ENCODE measurements at regions not wholly inside any gene's neighbourhood (a gene's known extent, or its start where the extent isn't known, plus 50 kb on each side); places are given as distances from the start of the nearest gene placed in this dataset.

GRCh38 chr1:68819190-68819829, 322.4 kb upstream of the DEPDC1 start:
- H3K9me3 Mint-ChIP-seq, result peaks cover 6% of the 10 kb centered on the region
- H3K27ac Mint-ChIP-seq, result no peak overlapping the region
- H3K36me3 Mint-ChIP-seq, result no peaks in the 10 kb centered on the region
- H3K4me3 Mint-ChIP-seq, result no peak overlapping the region
- no peaks in the 10 kb centered on the region for H3K27me3 Mint-ChIP-seq (ENCODE audit: low read depth)
- no peak for TF ChIP-seq CTCF (IDR thresholded peaks at IDR 0.05; ENCODE audit: unreplicated experiment)
- H3K4me1 Mint-ChIP-seq, result peaks cover 9% of the 10 kb centered on the region
- DNase-seq (ENCODE audit: low spot score in 2 of 2, unreplicated experiment in 2 of 2), result no peak

- no peak overlapping the region for H3K4me3 Mint-ChIP-seq
- no peaks in the 10 kb centered on the region for H3K27me3 Mint-ChIP-seq (ENCODE audit: low read depth)
- no peak overlapping the region for H3K27ac Mint-ChIP-seq
- H3K9me3 Mint-ChIP-seq, result peaks cover 6% of the 10 kb centered on the region
- DNase-seq (ENCODE audit: low spot score in 2 of 2, unreplicated experiment in 2 of 2), result no peak
- H3K4me1 Mint-ChIP-seq, result peaks cover 7% of the 10 kb centered on the region
- TF ChIP-seq CTCF (IDR thresholded peaks at IDR 0.05; ENCODE audit: unreplicated experiment), result no peak
- H3K36me3 Mint-ChIP-seq, result no peaks in the 10 kb centered on the region
Measured at GRCh38 chr1:68820151-68820550, 323.3 kb upstream of the DEPDC1 start.

- no peaks in the 10 kb centered on the region for H3K27me3 Mint-ChIP-seq (ENCODE audit: low read depth)
- H3K4me1 Mint-ChIP-seq, result no peaks in the 10 kb centered on the region
- DNase-seq (ENCODE audit: low spot score in 2 of 2, unreplicated experiment in 2 of 2), result no peak
- H3K36me3 Mint-ChIP-seq, result peaks cover 3% of the 10 kb centered on the region
- H3K27ac Mint-ChIP-seq, result no peak overlapping the region
- peaks cover 33% of the 10 kb centered on the region for H3K9me3 Mint-ChIP-seq
- no peak for TF ChIP-seq CTCF (IDR thresholded peaks at IDR 0.05; ENCODE audit: unreplicated experiment)
- no peak overlapping the region for H3K4me3 Mint-ChIP-seq
Measured at GRCh38 chr1:68826836-68827235, 330.0 kb upstream of the DEPDC1 start.

GRCh38 chr1:68827261-68827660, 330.4 kb upstream of the DEPDC1 start:
- no peak for TF ChIP-seq CTCF (IDR thresholded peaks at IDR 0.05; ENCODE audit: unreplicated experiment)
- Mint-ChIP-seq H3K4me1 (no peaks in the 10 kb centered on the region), H3K27me3 (ENCODE audit: low read depth) (no peaks in the 10 kb centered on the region), H3K9me3 (peaks cover 37% of the 10 kb centered on the region), H3K27ac (no peak overlapping the region), H3K4me3 (no peak overlapping the region), H3K36me3 (peaks cover 3% of the 10 kb centered on the region)
- no peak for DNase-seq (ENCODE audit: low spot score in 2 of 2, unreplicated experiment in 2 of 2)

- H3K36me3 Mint-ChIP-seq, result peaks cover 3% of the 10 kb centered on the region
- DNase-seq (ENCODE audit: low spot score in 2 of 2, unreplicated experiment in 2 of 2), result no peak
- H3K4me3 Mint-ChIP-seq, result no peak overlapping the region
- no peak for TF ChIP-seq CTCF (IDR thresholded peaks at IDR 0.05; ENCODE audit: unreplicated experiment)
- peaks cover 42% of the 10 kb centered on the region for H3K9me3 Mint-ChIP-seq
- H3K27me3 Mint-ChIP-seq (ENCODE audit: low read depth), result no peaks in the 10 kb centered on the region
- H3K4me1 Mint-ChIP-seq, result no peaks in the 10 kb centered on the region
- H3K27ac Mint-ChIP-seq, result no peak overlapping the region
Measured at GRCh38 chr1:68828013-68828412, 331.1 kb upstream of the DEPDC1 start.

- TF ChIP-seq CTCF (IDR thresholded peaks at IDR 0.05; ENCODE audit: unreplicated experiment), result no peak
- no peaks in the 10 kb centered on the region for H3K4me1 Mint-ChIP-seq
- no peak for DNase-seq (ENCODE audit: low spot score in 2 of 2, unreplicated experiment in 2 of 2)
- no peak overlapping the region for H3K27ac Mint-ChIP-seq
- H3K9me3 Mint-ChIP-seq, result peaks cover 46% of the 10 kb centered on the region
- no peak overlapping the region for H3K4me3 Mint-ChIP-seq
- peaks cover 3% of the 10 kb centered on the region for H3K36me3 Mint-ChIP-seq
- no peaks in the 10 kb centered on the region for H3K27me3 Mint-ChIP-seq (ENCODE audit: low read depth)
Measured at GRCh38 chr1:68831281-68831680, 334.4 kb upstream of the DEPDC1 start.

All from mesothelial cell of epicardium (in vitro differentiated cells).